ENCODE measurements at regions not wholly inside any gene's neighbourhood (a gene's known extent, or its start where the extent isn't known, plus 50 kb on each side); places are given as distances from the start of the nearest gene placed in this dataset.

- intact Hi-C loops (cut with micrococcal nuclease; ENCODE audit: unreplicated experiment) = no loop called here
- CTCF ChIA-PET = no interaction called here
- TF ChIP-seq EZH2 (IDR thresholded peaks at IDR 0.05; ENCODE audit: borderline replicate concordance, low read depth, low read length, poor library complexity, severe bottlenecking) (no peak), CTCF (conservative IDR thresholded peaks at IDR 0.05; ENCODE audit: low read depth, low read length) (no peak)
- no TSS peak for BruUV-seq (replicated peaks)
- H3K9me3 ChIP-seq (ENCODE audit: low read depth, low read length, poor library complexity, severe bottlenecking) = peaks cover 11% of the 10 kb centered on the region
- H3K4me3 ChIP-seq (ENCODE audit: low read depth, low read length, poor library complexity, severe bottlenecking) = no peak overlapping the region
- POLR2A ChIA-PET (ENCODE audit: low non-redundant PET) = no interaction called here
- no peaks in the 10 kb centered on the region for H3K36me3 ChIP-seq (ENCODE audit: insufficient read depth, low read length, poor library complexity, severe bottlenecking)
- no peak overlapping the region for H3K27ac ChIP-seq (ENCODE audit: low read depth, low read length, poor library complexity, severe bottlenecking)
- no peaks in the 10 kb centered on the region for H3K4me1 ChIP-seq (ENCODE audit: insufficient read depth, low read length, poor library complexity, severe bottlenecking)
- no peak for DNase-seq (ENCODE audit: low spot score)
- H3K27me3 ChIP-seq (replicated peaks; ENCODE audit: insufficient read depth, low read depth, low read length, poor library complexity) = no peaks in the 10 kb centered on the region
Measured at GRCh38 chrX:150035531-150035930, 97.2 kb upstream of the EOLA2 start.

GRCh38 chrX:150036181-150036580 lies 97.9 kb upstream of the EOLA2 start:
- DNase-seq (ENCODE audit: low spot score) = peak; percentile 23
- H3K27me3 ChIP-seq (replicated peaks; ENCODE audit: insufficient read depth, low read depth, low read length, poor library complexity) = no peaks in the 10 kb centered on the region
- H3K4me1 ChIP-seq (ENCODE audit: insufficient read depth, low read length, poor library complexity, severe bottlenecking) = no peaks in the 10 kb centered on the region
- peaks cover 11% of the 10 kb centered on the region for H3K9me3 ChIP-seq (ENCODE audit: low read depth, low read length, poor library complexity, severe bottlenecking)
- ChIA-PET CTCF (no interaction called here), POLR2A (ENCODE audit: low non-redundant PET) (no interaction called here)
- H3K27ac ChIP-seq (ENCODE audit: low read depth, low read length, poor library complexity, severe bottlenecking) = no peak overlapping the region
- BruUV-seq (replicated peaks) = no TSS peak
- no peaks in the 10 kb centered on the region for H3K36me3 ChIP-seq (ENCODE audit: insufficient read depth, low read length, poor library complexity, severe bottlenecking)
- H3K4me3 ChIP-seq (ENCODE audit: low read depth, low read length, poor library complexity, severe bottlenecking) = no peak overlapping the region
- TF ChIP-seq EZH2 (IDR thresholded peaks at IDR 0.05; ENCODE audit: borderline replicate concordance, low read depth, low read length, poor library complexity, severe bottlenecking) (no peak), CTCF (conservative IDR thresholded peaks at IDR 0.05; ENCODE audit: low read depth, low read length) (no peak)
- intact Hi-C loops (cut with micrococcal nuclease; ENCODE audit: unreplicated experiment) = no loop called here

GRCh38 chrX:150036641-150037040 lies 98.3 kb upstream of the EOLA2 start:
- ChIA-PET CTCF (no interaction called here), POLR2A (ENCODE audit: low non-redundant PET) (interaction anchor here (0.6 kb wide), 1 partner anchor 1705 kb away, joined by 3 read pairs; no protein-coding TSS in a partner anchor)
- H3K27ac ChIP-seq (ENCODE audit: low read depth, low read length, poor library complexity, severe bottlenecking) = no peak overlapping the region

More at GRCh38 chrX:150036641-150037040, 98.3 kb upstream of the EOLA2 start:
- no peak for DNase-seq (ENCODE audit: low spot score)
- Histone ChIP-seq H3K9me3 (ENCODE audit: low read depth, low read length, poor library complexity, severe bottlenecking) (peaks cover 11% of the 10 kb centered on the region), H3K4me3 (ENCODE audit: low read depth, low read length, poor library complexity, severe bottlenecking) (no peak overlapping the region), H3K27me3 (replicated peaks; ENCODE audit: insufficient read depth, low read depth, low read length, poor library complexity) (no peaks in the 10 kb centered on the region), H3K36me3 (ENCODE audit: insufficient read depth, low read length, poor library complexity, severe bottlenecking) (no peaks in the 10 kb centered on the region), H3K4me1 (ENCODE audit: insufficient read depth, low read length, poor library complexity, severe bottlenecking) (no peaks in the 10 kb centered on the region)
- no peak for TF ChIP-seq CTCF (conservative IDR thresholded peaks at IDR 0.05; ENCODE audit: low read depth, low read length)
- no peak for TF ChIP-seq EZH2 (IDR thresholded peaks at IDR 0.05; ENCODE audit: borderline replicate concordance, low read depth, low read length, poor library complexity, severe bottlenecking)
- no TSS peak for BruUV-seq (replicated peaks)
- intact Hi-C loops (cut with micrococcal nuclease; ENCODE audit: unreplicated experiment) = no loop called here
